H1 (cell line): ENCODE measurements at regions not wholly inside any gene's neighbourhood (a gene's known extent, or its start where the extent isn't known, plus 50 kb on each side); places are given as distances from the start of the nearest gene placed in this dataset.

Experiments used
- CTCF ChIA-PET: fragments of 300-600 bp; sonication (Branson Sonifier 250); formaldehyde crosslinking; loops from one replicate; lab custom pipeline; 2021; ENCODE audit not compliant: partially characterized antibody; lab: Charles Lee
- POLR2A ChIA-PET: fragments of 300-600 bp; sonication (Branson Sonifier 250); formaldehyde crosslinking; loops from one replicate; lab custom pipeline; 2021; ENCODE audit warnings: inconsistent platforms; ENCODE audit not compliant: partially characterized antibody; lab: Charles Lee
- DNase-seq, 2 experiments: peaks; one replicate each; pipeline versions ENCODE4 v3.0.0 to v3.0.0-alpha.2; 2010 to 2022; ENCODE audit warnings: low spot score in 2 of 2, low read depth in 1 of 2, mixed read lengths in 1 of 2
- FAIRE-seq: peaks from 2 replicates; lab custom pipeline; 2011; peaks lifted over from hg19 to GRCh38; lab: Jason Lieb, UNC
- H2AFZ ChIP-seq: 2 replicates; pipeline ENCODE4 v1.8.1; 2012; ENCODE audit warnings: low read length, inconsistent platforms
- H2AK5ac ChIP-seq: 2 replicates; pipeline ENCODE4 v1.6.1; 2013; ENCODE audit warnings: low read depth, low read length
- H2BK120ac ChIP-seq: replicated peaks from 2 replicates; pipeline ENCODE3; 2013; ENCODE audit warnings: low read depth, low read length, inconsistent platforms
- H2BK12ac ChIP-seq: 2 replicates; pipeline ENCODE4 v1.6.1; 2013; ENCODE audit warnings: low read depth, low read length
- H2BK15ac ChIP-seq: 2 replicates; pipeline ENCODE4 v1.6.1; 2013; ENCODE audit warnings: low read length
- H2BK20ac ChIP-seq: 2 replicates; pipeline ENCODE4 v1.6.1; 2013; ENCODE audit warnings: low read length
- H2BK5ac ChIP-seq: 2 replicates; pipeline ENCODE4 v1.6.1; 2013; ENCODE audit warnings: low read depth, low read length
- H3K14ac ChIP-seq: 2 replicates; pipeline ENCODE4 v1.6.1; 2013; ENCODE audit warnings: inconsistent platforms; ENCODE audit not compliant: insufficient read length
- H3K18ac ChIP-seq: 2 replicates; pipeline ENCODE4 v1.6.1; 2013; ENCODE audit warnings: low read length; ENCODE audit errors: extremely low read depth
- H3K23ac ChIP-seq: 2 replicates; pipeline ENCODE4 v1.6.1; 2013; ENCODE audit warnings: inconsistent platforms; ENCODE audit not compliant: insufficient read length
- H3K23me2 ChIP-seq: 2 replicates; pipeline ENCODE4 v1.6.1; 2013; ENCODE audit warnings: low read depth, low read length
- H3K27ac ChIP-seq: 2 replicates; pipeline ENCODE4 v1.6.1; 2011; ENCODE audit warnings: low read depth, low read length, inconsistent platforms
- H3K27me3 ChIP-seq, 4 experiments: replicated peaks in 1 of 4; 1 replicate in 1 of 4; 2 replicates in 3 of 4; pipeline versions ENCODE4 v1.6.1 to v1.8.1; 2011 to 2013; ENCODE audit warnings: low read length in 3 of 4, mild to moderate bottlenecking in 3 of 4, inconsistent platforms in 2 of 4, mixed read lengths in 2 of 4, moderate library complexity in 1 of 4; ENCODE audit not compliant: control insufficient read depth in 3 of 4, insufficient read depth in 3 of 4; ENCODE audit errors: extremely low read depth in 1 of 4
- H3K36me3 ChIP-seq, 4 experiments: 2 replicates each; pipeline versions ENCODE4 v1.6.1 to v1.8.1; 2011 to 2013; ENCODE audit warnings: mild to moderate bottlenecking in 4 of 4, low read length in 3 of 4, moderate library complexity in 2 of 4, control low read depth in 1 of 4, inconsistent platforms in 1 of 4; ENCODE audit not compliant: insufficient read depth in 4 of 4, control insufficient read depth in 2 of 4
- H3K4ac ChIP-seq: replicated peaks from 2 replicates; pipeline ENCODE3; 2013; ENCODE audit warnings: low read length, low read depth, mixed read lengths, inconsistent platforms; ENCODE audit not compliant: insufficient read length
- H3K4me1 ChIP-seq, 4 experiments: replicated peaks in 1 of 4; 1 replicate in 1 of 4; 2 replicates in 3 of 4; pipeline versions ENCODE4 v1.6.1 to v1.8.1; 2011 to 2013; ENCODE audit warnings: low read length in 3 of 4, inconsistent platforms in 2 of 4, mixed read lengths in 1 of 4; ENCODE audit not compliant: insufficient read depth in 4 of 4, control insufficient read depth in 3 of 4
- H3K4me2 ChIP-seq, 2 experiments: 2 replicates each; pipeline versions ENCODE4 v1.6.1 to v1.8.1; 2011 to 2013; ENCODE audit warnings: low read depth in 2 of 2, low read length in 2 of 2, control low read depth in 1 of 2, inconsistent platforms in 1 of 2, mild to moderate bottlenecking in 1 of 2; ENCODE audit not compliant: insufficient read depth in 1 of 2
- H3K4me3 ChIP-seq, 4 experiments: fragments of 200-600, 300-600 bp in 1 of 4; sonication (generic), shearing (Covaris generic), sonication (Bioruptor Twin) in 1 of 4; 2 replicates each; pipeline versions ENCODE4 v1.5.1 to v1.8.1; 2011 to 2016; ENCODE audit warnings: low read length in 4 of 4, low read depth in 3 of 4, control low read depth in 2 of 4, inconsistent platforms in 2 of 4, mild to moderate bottlenecking in 2 of 4, mixed read lengths in 1 of 4, moderate library complexity in 1 of 4; ENCODE audit not compliant: insufficient read depth in 2 of 4; ENCODE audit errors: extremely low read depth in 1 of 4
- H3K56ac ChIP-seq: replicated peaks from 2 replicates; pipeline ENCODE3; 2013; ENCODE audit warnings: low read depth, mild to moderate bottlenecking, mixed read lengths, low read length, inconsistent platforms; ENCODE audit not compliant: insufficient read length
- H3K79me1 ChIP-seq: 2 replicates; pipeline ENCODE4 v1.6.1; 2013; ENCODE audit warnings: low read depth, low read length, control low read depth
- H3K79me2 ChIP-seq, 2 experiments: 2 replicates each; pipeline versions ENCODE4 v1.6.1 to v1.8.1; 2012 to 2013; ENCODE audit warnings: low read length in 2 of 2, mild to moderate bottlenecking in 2 of 2, inconsistent platforms in 1 of 2; ENCODE audit not compliant: insufficient read depth in 2 of 2, control insufficient read depth in 1 of 2
- H3K9ac ChIP-seq, 4 experiments: replicated peaks in 1 of 4; 1 replicate in 1 of 4; 2 replicates in 3 of 4; pipeline versions ENCODE4 v1.6.1 to v1.8.1; 2011 to 2013; ENCODE audit warnings: low read depth in 3 of 4, low read length in 3 of 4, control low read depth in 2 of 4, mild to moderate bottlenecking in 2 of 4, moderate library complexity in 2 of 4, inconsistent platforms in 1 of 4; ENCODE audit errors: extremely low read depth in 1 of 4
- H3K9me3 ChIP-seq, 2 experiments: 2 replicates each; pipeline versions ENCODE4 v1.6.1 to v1.8.1; 2012 to 2013; ENCODE audit warnings: mild to moderate bottlenecking in 2 of 2, moderate library complexity in 2 of 2, control low read depth in 1 of 2, inconsistent platforms in 1 of 2, low read depth in 1 of 2, low read length in 1 of 2, mixed read lengths in 1 of 2; ENCODE audit not compliant: insufficient read depth in 2 of 2
- H4K20me1 ChIP-seq, 2 experiments: replicated peaks in 1 of 2; 2 replicates each; pipeline versions ENCODE3 to v1.8.1; 2011 to 2013; ENCODE audit warnings: inconsistent platforms in 2 of 2, low read length in 2 of 2, mild to moderate bottlenecking in 1 of 2; ENCODE audit not compliant: insufficient read depth in 2 of 2, control insufficient read depth in 1 of 2
- H4K5ac ChIP-seq: 2 replicates; pipeline ENCODE4 v1.6.1; 2013; ENCODE audit warnings: low read length, low read depth, mixed read lengths, inconsistent platforms; ENCODE audit not compliant: insufficient read length
- H4K8ac ChIP-seq: 2 replicates; pipeline ENCODE4 v1.8.0; 2013; ENCODE audit warnings: mild to moderate bottlenecking, moderate library complexity, low read length, inconsistent platforms; ENCODE audit not compliant: insufficient read depth; ENCODE audit errors: extremely low read depth
- H4K91ac ChIP-seq: replicated peaks from 2 replicates; pipeline ENCODE3; 2013; ENCODE audit warnings: low read length, mixed read lengths, inconsistent platforms; ENCODE audit not compliant: insufficient read length
- CREB1 ChIP-seq: IDR thresholded peaks from 2 replicates; pipeline ENCODE4 v1.6.1; 2012; ENCODE audit warnings: inconsistent platforms
- CTBP2 ChIP-seq: IDR thresholded peaks from 2 replicates; pipeline ENCODE4 v1.7.0; 2011; ENCODE audit warnings: borderline replicate concordance, mild to moderate bottlenecking, moderate library complexity, mixed read lengths, low read length; ENCODE audit not compliant: insufficient read depth, insufficient read length
- EP300 ChIP-seq, 2 experiments: IDR thresholded peaks; 1 replicate in 1 of 2; 2 replicates in 1 of 2; pipeline ENCODE4 v1.6.1; 2011 to 2012; ENCODE audit warnings: low read depth in 2 of 2, low read length in 2 of 2, mild to moderate bottlenecking in 2 of 2, borderline replicate concordance in 1 of 2, inconsistent platforms in 1 of 2, moderate library complexity in 1 of 2
- EZH2 ChIP-seq: fragments of 200-600 bp; sonication (generic); IDR thresholded peaks from 2 replicates; pipeline ENCODE4 v1.7.1; 2012; ENCODE audit warnings: low read depth, mild to moderate bottlenecking, moderate library complexity, low read length, inconsistent platforms; ENCODE audit not compliant: severe bottlenecking
- JUN ChIP-seq: IDR thresholded peaks from 2 replicates; pipeline ENCODE4 v1.6.1; 2011; ENCODE audit warnings: low read depth, mild to moderate bottlenecking, improper control_type of control experiment, low read length
- KDM4A ChIP-seq: IDR thresholded peaks from one replicate; pipeline ENCODE4 v1.7.1; 2012; ENCODE audit warnings: low read depth, mild to moderate bottlenecking, moderate library complexity, low read length, inconsistent platforms; ENCODE audit not compliant: severe bottlenecking
- MAX ChIP-seq: IDR thresholded peaks from 2 replicates; pipeline ENCODE4 v1.6.1; 2012; ENCODE audit warnings: inconsistent platforms
- POLR2AphosphoS5 ChIP-seq: IDR thresholded peaks from 2 replicates; pipeline ENCODE4 v1.6.1; 2011; ENCODE audit warnings: low read depth, low read length
- SIX5 ChIP-seq: IDR thresholded peaks from 2 replicates; pipeline ENCODE4 v1.6.1; 2011; ENCODE audit warnings: mild to moderate bottlenecking, low read depth, low read length
- TBP ChIP-seq: IDR thresholded peaks from 2 replicates; pipeline ENCODE4 v1.6.1; 2011; ENCODE audit warnings: low read depth, low read length, improper control_type of control experiment
- WGBS, 2 experiments: shearing (Covaris generic) in 1 of 2; methylation state at CpG; one replicate each; pipeline versions ENCODE4 v1.1.6 to v1.1.7; 2013 to 2015; ENCODE audit warnings: low lambda C conversion rate in 2 of 2, mixed read lengths in 2 of 2, inconsistent platforms in 1 of 2, low coverage in 1 of 2, missing lambda C conversion rate in 1 of 2; ENCODE audit not compliant: insufficient replicate concordance in 2 of 2, insufficient coverage in 1 of 2, insufficient read length in 1 of 2; ENCODE audit errors: extremely low coverage in 1 of 2, missing lambda C conversion rate in 1 of 2; 5-methylcytosine and 5-hydroxymethylcytosine counted together

GRCh38 chr16:13718748-13719147 lies 201.2 kb upstream of the ERCC4 start:
- Histone ChIP-seq H3K4ac (no peak overlapping the region), H2BK12ac (no peak overlapping the region), H3K79me1 (no peaks in the 10 kb centered on the region), H2AFZ (no peak overlapping the region), H3K36me3 (no peaks in the 10 kb centered on the region; a peak in 1 of 8 replicates), H2BK15ac (no peak overlapping the region), H3K27ac (no peak overlapping the region), H3K27me3 (no peaks in the 10 kb centered on the region), H2AK5ac (no peak overlapping the region), H3K9ac (no peak overlapping the region), H3K14ac (no peak overlapping the region), H2BK5ac (no peak overlapping the region), H2BK120ac (no peak overlapping the region), H3K23me2 (no peaks in the 10 kb centered on the region), H3K4me3 (no peak overlapping the region), H3K23ac (no peak overlapping the region), H4K5ac (no peak overlapping the region), H2BK20ac (no peak overlapping the region), H3K4me2 (no peak overlapping the region), H4K91ac (no peak overlapping the region), H3K4me1 (no peaks in the 10 kb centered on the region), H4K8ac (no peak overlapping the region), H3K56ac (no peak overlapping the region), H3K79me2 (no peaks in the 10 kb centered on the region), H3K9me3 (no peaks in the 10 kb centered on the region), H3K18ac (no peak overlapping the region), H4K20me1 (no peaks in the 10 kb centered on the region)
- WGBS, 2 experiments: 87% methylated on average over 7 of the region's 7 CpGs; no CpG with 5 or more reads in 1 of the 2 experiments
- no peak for TF ChIP-seq EZH2
- TF ChIP-seq CTBP2: no peak
- TF ChIP-seq CREB1: no peak
- TF ChIP-seq POLR2AphosphoS5: no peak
- no peak for TF ChIP-seq SIX5
- TF ChIP-seq MAX: no peak
- no peak for TF ChIP-seq JUN
- no peak for TF ChIP-seq EP300 (IDR thresholded peaks at IDR 0.05; ENCODE audit: borderline replicate concordance in 1 of 2, low read depth in 2 of 2, low read length in 2 of 2)
- TF ChIP-seq TBP: no peak
- TF ChIP-seq KDM4A: no peak
- DNase-seq: no peak
- CTCF ChIA-PET: no interaction called here
- no peak for FAIRE-seq
- POLR2A ChIA-PET: no interaction called here
